GM13977 (cell line): ENCODE measurements at regions not wholly inside any gene's neighbourhood (a gene's known extent, or its start where the extent isn't known, plus 50 kb on each side); places are given as distances from the start of the nearest gene placed in this dataset.

Source experiments
- DNase-seq: peaks from one replicate; pipeline ENCODE4 v3.0.0; 2012; ENCODE audit warnings: low spot score
- CTCF ChIP-seq: IDR thresholded peaks from 2 replicates; pipeline ENCODE4 v1.5.1; 2012; ENCODE audit warnings: mild to moderate bottlenecking, control low read depth; ENCODE audit not compliant: insufficient read depth; ENCODE audit errors: extremely low read depth, missing control alignments
- in situ Hi-C: fragments of 300-500 bp; cut with MboI; formaldehyde crosslinking; loops from one replicate; pipeline ENCODE4 v1.12.0; 2022; ENCODE audit warnings: low sequenced_read_pairs, low pct_unique_long_range_greater_than_20kb, mixed read lengths, inconsistent platforms; ENCODE audit not compliant: unreplicated experiment

DNA sequence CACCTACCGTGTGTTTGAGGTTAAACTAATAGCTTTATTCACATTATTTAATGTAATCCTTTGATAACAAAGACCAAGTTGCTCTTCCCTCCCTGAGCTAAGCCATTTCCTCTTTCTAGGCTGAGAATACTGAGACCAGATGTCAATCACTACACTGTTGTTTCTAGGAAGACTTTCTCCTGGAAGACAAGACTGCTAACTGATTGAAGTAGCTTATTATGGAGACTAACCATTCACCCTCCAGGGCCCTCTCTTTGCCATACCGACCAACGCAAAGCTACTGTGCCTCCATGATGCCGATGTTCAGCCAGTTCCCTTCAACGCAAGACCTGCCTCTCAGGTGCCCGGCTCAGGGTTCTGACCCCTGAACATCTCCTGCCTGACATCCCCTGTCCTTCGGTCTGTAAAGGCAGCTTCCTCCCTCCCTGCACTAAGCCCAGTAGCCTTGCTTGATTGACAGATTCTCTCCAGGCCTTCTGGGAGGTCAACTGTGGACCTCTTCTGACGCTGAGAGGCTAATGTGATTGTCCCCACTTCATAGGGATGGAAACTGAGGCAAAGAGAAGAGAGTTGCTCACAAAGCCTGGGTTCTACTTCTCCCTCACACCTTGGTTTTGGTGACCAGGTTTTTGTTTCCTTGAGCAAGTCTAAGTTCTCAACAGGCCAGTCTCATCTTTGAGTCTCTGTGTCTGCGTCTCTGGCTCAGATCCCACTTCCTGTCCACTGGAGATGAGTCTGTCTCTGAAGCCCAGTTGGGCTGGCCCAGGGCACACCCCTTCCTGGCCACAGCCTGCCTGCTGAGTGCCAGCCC, 259.7 kb upstream of the IRX2 start:
- TF ChIP-seq CTCF = no peak
- DNase-seq = no peak
- in situ Hi-C loops = no loop called here

DNA sequence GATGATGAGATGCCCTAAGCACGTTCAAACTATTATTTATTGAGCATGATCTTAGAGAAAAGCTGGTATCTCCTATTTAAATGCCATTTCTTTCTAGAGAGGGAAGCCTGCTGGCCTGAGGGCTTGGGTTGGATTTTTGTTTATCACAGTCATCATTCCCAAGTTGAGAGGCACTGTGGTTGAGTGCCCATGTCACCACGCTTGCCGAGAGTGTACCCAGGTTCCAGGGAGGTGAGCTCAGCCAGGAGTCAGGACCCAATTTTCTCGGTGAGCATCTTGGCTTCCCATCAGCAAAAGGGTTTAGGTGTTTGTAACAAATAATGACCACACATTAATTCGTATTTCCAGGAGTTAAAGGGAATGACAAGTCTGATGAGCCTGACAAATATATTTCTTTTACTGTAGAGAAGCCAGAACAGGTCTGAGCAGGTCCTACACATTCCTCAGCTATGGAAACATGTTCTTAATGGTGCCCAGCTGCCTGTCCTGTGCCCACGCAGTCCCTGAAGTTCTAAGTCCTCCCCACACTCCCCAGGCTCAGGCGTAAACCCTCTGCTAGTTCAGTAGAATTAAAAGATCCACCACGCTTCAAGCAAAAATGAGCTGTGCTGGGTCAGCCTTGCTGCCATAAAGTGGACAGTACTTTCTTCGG, 258.9 kb upstream of the IRX2 start:
- DNase-seq = no peak
- in situ Hi-C loops = no loop called here
- TF ChIP-seq CTCF = no peak

GRCh38 chr5:3009605-3010004, 258.1 kb upstream of the IRX2 start:
- TF ChIP-seq CTCF = no peak
- in situ Hi-C loops = no loop called here

DNA sequence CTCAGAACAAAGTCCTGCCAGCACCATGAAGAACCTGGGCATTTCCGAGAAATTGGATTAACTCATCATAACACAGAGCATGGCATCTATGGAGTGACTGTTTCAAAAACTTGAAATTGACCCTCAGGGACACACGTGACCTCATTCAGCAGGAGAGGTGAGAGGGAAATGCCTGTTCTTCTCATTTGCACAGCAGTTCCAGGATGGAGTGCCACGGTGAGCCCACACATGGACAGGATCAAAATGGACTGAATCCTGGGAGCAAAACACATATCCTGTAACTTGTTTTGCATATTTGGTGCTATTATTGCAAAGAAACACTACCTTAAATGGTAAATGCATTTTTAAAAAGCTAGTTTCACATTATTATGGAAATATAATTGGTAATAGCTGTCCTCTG, 256.1 kb upstream of the IRX2 start:
- DNase-seq = no peak
- in situ Hi-C loops = no loop called here
- TF ChIP-seq CTCF = no peak

More at GRCh38 chr5:3009605-3010004, 258.1 kb upstream of the IRX2 start:
- no peak for DNase-seq

- in situ Hi-C loops = no loop called here
- no peak for DNase-seq
- no peak for TF ChIP-seq CTCF
Observed at GRCh38 chr5:3006961-3007551, 255.6 kb upstream of the IRX2 start.

- no peak for TF ChIP-seq CTCF
- in situ Hi-C loops = no loop called here
- DNase-seq = no peak
Observed at GRCh38 chr5:3006526-3006925, 255.0 kb upstream of the IRX2 start.
